GM19455 (cell line): ENCODE measurements at regions not wholly inside any gene's neighbourhood (a gene's known extent, or its start where the extent isn't known, plus 50 kb on each side); places are given as distances from the start of the nearest gene placed in this dataset.
"Not testable (repeated sequence)": the region's sequence is repeated elsewhere in the genome, so short reads cannot be mapped to it uniquely, and the experiment has no call there.

Experiments used
- ATAC-seq: cut with Tn5 transposase; IDR thresholded peaks from one replicate; pipeline ENCODE4 v1.9.1; 2021; ENCODE audit not compliant: unreplicated experiment

DNA sequence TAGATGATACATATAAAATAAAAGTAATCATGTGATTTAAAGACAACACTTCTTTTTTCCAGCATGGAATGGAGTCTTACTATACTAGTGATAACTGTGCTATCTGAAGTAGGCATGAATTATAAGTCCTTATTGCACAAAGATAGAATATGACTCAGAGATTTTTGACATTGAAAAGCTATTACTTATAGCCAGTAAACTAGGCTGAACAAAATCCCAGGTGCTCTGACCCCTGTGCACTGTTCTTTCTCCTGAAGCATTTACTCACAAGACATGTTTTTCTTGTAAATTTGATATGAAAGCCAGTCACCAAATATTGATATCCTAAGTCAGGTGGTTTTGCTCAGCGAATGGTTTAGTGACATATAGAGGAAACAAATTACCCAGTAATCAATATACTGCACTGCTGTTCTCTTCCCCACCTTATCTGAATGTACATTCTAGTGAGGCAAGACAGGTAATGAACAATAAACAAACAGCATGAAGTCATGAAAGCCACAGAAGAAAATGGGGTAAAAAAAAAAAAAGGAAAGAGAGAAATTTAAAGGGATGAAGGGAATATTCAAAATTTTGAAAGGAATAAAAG, 1567.0 kb upstream of the SPRY2 start:
- ATAC-seq, result no peak

DNA sequence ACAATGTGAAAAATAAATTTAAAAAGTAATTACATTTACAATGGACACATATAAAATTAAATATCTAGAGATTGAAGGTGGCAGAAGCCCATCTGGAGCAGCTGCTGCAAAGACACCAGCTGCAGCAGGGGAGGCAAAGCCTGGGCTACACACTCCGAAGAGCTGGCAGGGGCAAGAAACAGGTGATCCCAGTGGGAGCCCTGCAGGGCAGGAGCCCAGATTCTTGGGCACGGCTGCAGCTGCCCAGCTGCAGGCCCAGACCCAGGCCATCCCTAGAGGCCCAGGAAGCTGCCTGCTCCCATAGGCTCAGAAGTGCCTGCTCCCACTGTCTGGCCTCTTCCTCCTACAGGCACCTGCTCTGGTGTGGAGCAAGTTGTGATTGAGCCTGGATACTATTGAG, 1547.9 kb upstream of the SPRY2 start:
- no peak for ATAC-seq

DNA sequence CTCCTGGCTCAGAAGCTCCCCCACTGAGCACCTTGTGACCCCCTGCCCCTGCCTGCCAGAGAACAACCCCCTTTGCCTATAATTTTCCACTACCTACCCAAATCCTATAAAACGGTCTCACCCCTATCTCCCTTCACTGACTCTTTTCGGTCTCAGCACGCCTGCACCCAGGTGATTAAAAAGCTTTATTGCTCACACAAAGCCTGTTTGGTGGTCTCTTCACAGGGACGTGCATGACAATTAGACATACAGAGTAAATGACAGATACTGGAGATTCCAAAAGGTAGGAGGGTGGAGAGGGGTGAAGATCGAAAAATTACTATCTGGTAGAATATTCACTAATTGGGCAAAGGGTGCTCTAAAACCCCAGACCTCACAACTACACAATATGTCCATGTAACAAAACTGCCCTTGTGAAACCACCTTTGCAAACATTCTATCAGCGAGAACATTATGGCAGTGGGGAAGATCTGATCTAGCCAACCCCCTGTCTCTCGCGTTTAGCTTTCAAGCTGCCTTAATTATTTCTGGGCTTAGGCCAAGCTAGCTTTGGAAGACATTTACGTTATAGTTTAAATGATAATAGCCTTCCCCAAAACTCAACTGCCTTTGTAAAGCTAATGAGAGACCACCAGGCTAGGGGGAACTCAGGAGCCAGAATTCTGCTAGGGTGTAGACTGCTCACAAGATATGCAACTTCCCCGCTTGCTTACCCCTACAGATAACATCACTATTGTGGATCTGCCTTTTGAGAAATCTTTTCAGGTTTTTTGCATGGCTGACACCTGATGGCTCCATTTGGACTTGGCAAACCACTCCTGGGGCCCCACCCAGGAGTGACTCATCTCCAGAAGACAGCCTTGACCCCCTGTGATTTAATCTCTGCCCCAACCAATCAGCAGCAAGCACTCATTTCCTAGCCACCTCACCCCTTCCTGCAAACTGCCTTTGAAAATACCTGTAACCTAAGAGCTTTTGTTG, 1534.0 kb upstream of the SPRY2 start:
- ATAC-seq, result no peak

GRCh38 chr13:81874253-81874652, 1533.3 kb upstream of the SPRY2 start:
- no peak for ATAC-seq

DNA sequence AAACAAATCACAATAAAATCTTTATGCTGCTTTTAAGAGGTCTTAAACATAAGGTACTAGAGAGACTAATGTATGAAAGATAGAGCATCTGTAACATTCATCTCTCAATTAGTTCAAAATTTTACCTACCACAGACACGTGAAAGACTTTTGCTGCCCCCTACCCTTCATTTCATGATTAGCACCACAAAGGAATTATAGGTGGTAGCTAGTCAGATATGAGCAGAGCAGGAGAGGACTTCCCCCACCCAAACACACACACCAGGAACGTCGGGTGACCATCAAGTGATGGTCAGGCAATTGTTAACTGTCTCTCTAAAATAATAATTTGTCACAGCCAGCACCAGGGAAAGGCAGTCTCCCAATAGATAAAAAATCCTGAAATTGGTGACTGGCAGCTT, 1531.7 kb upstream of the SPRY2 start:
- ATAC-seq, result no peak

DNA sequence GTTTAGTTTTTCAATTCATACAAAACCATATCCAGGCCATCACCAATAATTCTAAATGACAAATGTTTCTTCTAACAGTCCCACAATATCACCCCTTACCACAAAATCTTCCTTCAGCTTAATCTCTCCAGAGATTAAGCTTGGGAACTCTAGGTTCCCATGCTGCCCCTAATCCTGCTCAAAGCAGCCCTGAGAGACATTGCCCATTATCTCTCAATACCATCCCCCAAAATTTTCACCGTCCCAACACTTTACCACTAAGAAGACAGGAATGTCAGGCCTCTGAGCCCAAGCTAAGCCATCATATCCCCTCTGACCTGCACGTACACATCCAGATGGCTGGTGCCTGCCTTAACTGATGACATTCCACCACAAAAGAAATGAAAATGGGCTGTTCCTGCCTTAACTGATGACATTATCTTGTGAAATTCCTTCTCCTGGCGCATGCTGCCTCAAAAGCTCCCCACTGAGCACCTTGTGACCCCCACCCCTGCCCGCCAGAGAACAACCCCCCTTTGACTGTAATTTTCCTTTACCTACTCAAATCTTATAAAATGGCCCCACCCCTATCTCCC, 1530.9 kb upstream of the SPRY2 start:
- ATAC-seq, result not testable (repeated sequence)

DNA sequence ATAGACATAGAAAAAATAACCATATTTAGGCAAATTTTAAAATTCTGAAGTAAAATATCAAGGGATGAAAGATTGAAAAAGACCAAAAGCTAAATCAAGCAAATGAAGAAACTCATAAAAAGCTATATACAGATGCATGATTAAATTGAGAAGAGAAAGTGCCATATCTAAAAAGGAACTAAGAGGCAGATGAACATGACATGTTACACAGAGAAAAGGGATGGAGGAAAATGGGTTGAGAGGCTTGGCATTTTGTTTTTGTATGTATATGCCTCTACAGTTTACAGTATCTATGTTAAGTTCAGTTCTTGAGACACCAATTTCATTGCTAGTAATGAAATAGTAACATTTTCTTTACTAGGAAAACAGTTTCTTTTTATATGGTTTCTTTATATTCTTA, 1507.4 kb upstream of the SPRY2 start:
- ATAC-seq, result no peak

GRCh38 chr13:81846771-81847170, 1505.8 kb upstream of the SPRY2 start:
- ATAC-seq, result no peak

DNA sequence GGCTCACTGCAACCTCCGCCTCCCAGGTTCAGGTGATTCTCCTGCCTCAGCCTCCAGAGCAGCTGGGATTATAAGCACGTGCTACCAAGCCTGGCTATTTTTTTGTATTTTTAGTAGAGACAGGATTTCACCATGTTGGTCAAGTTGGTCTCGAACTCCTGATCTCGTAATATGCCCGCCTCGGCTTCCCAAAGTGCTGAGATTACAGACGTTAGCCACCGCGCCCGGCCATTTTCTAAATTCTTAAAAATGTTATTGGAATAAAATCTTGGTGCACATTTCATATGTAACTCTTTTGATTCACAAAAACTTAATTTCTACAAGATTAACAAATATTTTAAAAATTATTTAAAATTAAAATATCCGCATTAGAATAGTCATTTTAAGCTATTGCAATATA, 1480.3 kb upstream of the SPRY2 start:
- no peak for ATAC-seq

DNA sequence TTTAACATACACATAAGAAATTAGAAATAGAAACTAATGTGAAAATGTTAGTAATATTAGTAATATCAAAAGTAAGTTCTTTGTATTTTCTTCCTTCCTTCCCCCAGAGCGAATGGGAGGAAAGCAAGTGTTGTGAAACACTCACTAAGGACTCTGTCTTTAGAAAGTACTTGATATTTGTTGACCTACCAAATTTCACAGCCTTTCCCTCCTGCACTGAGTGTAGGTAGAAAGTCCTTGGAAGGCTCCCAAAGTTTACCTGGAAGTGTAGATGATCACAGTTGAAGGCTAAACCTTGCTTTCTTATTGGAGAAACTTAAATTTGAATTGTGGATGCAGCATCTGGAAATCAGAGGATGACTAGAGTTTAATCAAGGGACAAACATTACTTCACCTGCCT, 1459.5 kb upstream of the SPRY2 start:
- ATAC-seq, result no peak

- no peak for ATAC-seq
These were observed 1454.8 kb upstream of the SPRY2 start for GRCh38 chr13:81795710-81796109.

- ATAC-seq, result no peak
These were observed 1450.7 kb upstream of the SPRY2 start for GRCh38 chr13:81791641-81792040.

GRCh38 chr13:81781471-81781870, 1440.5 kb upstream of the SPRY2 start:
- ATAC-seq, result no peak

- no peak for ATAC-seq
These were observed 1439.0 kb upstream of the SPRY2 start for GRCh38 chr13:81779876-81780275.

DNA sequence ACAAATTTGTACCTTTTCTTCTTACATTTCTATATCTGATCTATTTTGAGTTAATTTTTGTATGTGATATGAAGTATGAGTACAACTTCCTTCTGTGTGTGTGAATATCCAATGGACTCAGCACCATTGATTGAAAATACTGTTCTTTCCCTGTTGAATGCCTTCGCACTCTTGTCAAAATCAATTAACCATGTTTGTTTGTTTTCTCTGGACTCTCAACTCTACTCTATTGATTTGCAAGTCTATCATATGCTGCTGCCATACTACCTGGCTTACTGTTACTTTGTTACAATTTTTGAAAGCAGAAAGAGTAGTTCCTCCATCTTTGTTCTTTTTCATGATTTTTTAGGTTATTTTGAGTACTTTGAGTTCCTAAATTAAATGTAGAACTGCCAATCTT, 1437.4 kb upstream of the SPRY2 start:
- ATAC-seq, result no peak

DNA sequence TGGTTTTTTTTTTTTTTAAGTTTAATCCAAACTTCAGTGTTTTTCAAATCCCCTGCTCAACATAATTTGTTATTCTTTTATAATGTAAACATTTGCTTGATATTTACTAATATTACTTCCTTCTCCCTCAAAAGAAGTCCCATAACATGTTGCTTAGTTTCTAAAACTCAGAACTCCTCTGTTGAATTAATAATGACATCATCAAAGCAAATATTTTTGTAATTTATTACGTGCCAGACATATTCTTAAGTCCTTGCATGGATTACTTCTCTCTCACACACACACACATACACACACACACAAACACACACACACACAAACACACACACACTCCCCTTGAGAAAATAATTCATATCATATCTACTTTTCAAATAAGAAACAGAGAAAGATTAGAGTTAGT, 1432.3 kb upstream of the SPRY2 start:
- ATAC-seq, result no peak

DNA sequence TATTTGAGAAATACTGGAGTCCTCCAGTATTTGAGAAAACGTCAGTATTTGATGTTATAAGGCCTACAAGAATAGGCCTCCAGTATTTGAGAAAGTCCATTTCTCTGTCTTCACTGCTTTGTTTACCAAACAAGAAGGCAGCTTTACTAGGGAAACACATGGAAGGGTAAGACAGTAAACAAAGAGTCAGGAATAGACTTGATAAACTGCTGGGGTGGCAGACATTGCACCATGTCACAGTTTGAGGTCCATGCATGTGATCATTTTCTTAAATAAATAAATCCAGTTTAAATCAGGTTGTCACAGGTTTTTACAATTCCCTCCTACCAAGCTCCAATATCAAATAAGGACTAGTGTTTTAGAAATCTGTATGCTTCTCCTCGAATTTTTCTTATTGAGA, 1431.0 kb upstream of the SPRY2 start:
- ATAC-seq, result no peak

DNA sequence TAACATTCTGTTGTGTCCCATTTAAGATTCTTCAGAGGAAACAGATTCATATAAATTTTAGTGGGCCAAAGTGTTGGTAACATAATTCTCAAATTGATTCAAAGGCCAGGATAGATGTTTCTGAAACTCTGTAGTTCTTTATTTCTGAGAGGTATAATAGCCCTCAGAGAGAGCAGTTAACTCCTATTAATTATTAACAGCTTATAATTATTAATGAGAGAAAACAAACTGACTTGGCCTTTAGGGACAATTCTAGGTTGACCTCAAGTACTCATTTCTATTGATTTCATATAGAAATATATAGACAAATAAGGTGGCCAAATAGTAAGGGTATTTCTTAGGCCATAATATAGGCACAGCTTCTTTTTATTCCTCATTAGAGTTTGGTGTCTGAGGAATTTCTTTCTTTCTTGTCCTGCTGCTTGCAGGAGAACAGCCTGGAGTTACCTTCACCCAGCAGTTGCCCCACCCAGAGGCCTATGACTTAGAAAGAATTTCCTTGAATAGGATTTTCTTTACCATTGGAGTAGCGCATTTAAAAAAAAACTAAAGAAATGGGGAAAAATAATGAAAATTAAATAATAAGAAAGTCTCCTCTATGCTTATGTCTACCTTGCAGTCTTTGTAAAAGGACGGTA, 1430.1 kb upstream of the SPRY2 start:
- no peak for ATAC-seq

DNA sequence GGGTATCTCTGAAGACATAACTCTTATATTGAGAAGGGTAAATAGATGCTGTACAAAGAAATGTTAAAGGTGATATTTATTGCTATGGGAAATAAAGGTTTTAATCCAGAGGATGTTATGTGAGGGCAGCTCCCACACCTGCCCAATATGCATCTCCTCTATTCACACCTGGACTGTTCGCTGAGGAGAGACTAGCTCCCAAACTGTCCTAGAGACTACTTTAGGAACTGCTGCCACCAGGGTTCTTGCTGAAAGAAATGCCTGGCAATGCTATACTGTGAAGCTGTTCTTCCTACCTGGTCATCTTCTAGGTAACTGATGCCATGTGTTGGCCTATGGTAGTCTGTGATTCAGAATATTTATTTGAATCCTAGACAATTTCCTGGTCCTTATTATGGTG, 1421.5 kb upstream of the SPRY2 start:
- no peak for ATAC-seq

DNA sequence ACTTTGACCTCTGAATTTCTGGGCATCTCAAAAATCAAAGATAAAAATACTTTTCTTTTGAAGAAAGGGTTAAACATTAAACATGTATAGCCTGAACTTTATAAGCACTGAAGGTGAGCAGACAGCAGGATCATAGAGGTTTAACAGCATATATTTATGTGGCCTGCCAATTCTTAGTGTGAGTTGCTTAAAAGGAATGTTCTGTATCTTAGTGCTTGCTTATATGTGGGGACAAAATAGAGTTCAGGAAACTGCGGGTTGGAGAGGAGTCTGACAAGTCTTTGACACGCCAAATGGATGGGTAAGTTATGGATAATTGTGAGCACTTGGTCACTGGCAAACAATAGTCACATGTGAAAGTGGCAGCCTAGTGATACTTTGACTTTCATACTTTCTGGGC, 1419.4 kb upstream of the SPRY2 start:
- ATAC-seq, result no peak

DNA sequence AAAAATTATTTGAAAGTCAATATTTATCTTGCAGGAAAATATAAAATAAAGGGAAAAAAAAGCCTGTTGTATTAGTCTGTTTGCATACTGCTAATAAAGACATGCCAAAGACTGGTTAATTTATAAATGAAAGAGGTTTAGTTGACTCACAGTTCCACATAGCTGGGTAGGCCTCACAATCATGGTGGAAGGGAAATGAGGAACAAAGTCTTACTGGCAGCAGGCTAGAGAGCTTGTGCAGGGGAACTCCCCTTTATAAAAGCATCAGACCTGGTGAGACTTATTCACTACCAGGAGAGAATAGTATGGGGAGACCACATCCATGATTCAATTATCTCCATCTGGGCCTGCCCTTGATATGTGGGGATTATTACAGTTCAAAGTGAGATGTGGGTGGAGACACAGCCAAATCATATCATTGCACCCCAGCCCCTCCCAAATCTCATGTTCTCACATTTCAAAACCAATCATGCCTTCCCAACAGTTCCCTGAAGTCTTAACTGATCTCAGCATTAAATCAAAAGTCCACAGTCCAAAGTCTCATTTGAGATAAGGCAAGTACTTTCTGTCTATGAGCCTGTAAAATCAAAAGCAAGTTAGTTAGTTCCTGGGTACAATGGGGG, 1416.5 kb upstream of the SPRY2 start:
- no peak for ATAC-seq
